Stomach (tissue), 4 donors: ENCODE measurements at regions not wholly inside any gene's neighbourhood (a gene's known extent, or its start where the extent isn't known, plus 50 kb on each side); places are given as distances from the start of the nearest gene placed in this dataset.
"Not testable (repeated sequence)": the region's sequence is repeated elsewhere in the genome, so short reads cannot be mapped to it uniquely, and the experiment has no call there.

Source experiments
- EP300 ChIP-seq: sonication (generic); formaldehyde crosslinking; IDR thresholded peaks from one replicate; pipeline ENCODE4 v1.6.1; 2017; ENCODE audit warnings: antibody characterized with exemption
- POLR2A ChIP-seq, 4 donors: fragments of 450-650 bp; IDR thresholded peaks; one replicate each; pipeline ENCODE4 v1.6.1; 2016; ENCODE audit warnings: antibody characterized with exemption in 4 of 4, control low read depth in 2 of 4, mild to moderate bottlenecking in 1 of 4, moderate library complexity in 1 of 4
- POLR2AphosphoS5 ChIP-seq, 3 donors: sonication (generic); formaldehyde crosslinking; IDR thresholded peaks; one replicate each; pipeline ENCODE4 v1.6.1; 2016; ENCODE audit warnings: antibody characterized with exemption in 3 of 3
- TF ChIP-seq, protein P1 (sequence below), 7 experiments: fragments of 450-650 bp in 4 of 7; fragments of 200-600 bp in 3 of 7; sonication (generic) in 3 of 7; IDR thresholded peaks; one replicate each; pipeline ENCODE4 v1.5.1; 2016 to 2019; ENCODE audit warnings: antibody characterized with exemption in 7 of 7, control low read depth in 2 of 7, mild to moderate bottlenecking in 1 of 7

DNA sequence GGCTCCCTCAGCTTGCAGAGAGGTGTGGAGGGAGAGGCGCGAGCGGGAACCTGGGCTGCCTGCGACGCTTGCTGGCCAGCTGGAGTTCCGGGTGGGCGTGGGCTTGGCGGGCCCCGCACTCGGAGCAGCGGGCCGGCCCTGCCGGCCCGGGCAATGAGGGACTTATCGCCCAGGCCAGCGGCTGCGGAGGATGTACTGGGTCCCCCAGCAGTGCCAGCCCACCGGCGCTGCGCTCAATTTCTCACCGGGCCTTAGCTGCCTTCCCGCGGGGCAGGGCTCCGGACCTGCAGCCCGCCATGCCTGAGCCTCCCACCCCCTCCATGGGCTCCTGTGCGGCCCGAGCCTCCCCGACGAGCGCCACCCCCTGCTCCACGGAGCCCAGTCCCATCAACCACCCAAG, 301.1 kb upstream of the TMTC4 start:
- TF ChIP-seq, protein P1, sequence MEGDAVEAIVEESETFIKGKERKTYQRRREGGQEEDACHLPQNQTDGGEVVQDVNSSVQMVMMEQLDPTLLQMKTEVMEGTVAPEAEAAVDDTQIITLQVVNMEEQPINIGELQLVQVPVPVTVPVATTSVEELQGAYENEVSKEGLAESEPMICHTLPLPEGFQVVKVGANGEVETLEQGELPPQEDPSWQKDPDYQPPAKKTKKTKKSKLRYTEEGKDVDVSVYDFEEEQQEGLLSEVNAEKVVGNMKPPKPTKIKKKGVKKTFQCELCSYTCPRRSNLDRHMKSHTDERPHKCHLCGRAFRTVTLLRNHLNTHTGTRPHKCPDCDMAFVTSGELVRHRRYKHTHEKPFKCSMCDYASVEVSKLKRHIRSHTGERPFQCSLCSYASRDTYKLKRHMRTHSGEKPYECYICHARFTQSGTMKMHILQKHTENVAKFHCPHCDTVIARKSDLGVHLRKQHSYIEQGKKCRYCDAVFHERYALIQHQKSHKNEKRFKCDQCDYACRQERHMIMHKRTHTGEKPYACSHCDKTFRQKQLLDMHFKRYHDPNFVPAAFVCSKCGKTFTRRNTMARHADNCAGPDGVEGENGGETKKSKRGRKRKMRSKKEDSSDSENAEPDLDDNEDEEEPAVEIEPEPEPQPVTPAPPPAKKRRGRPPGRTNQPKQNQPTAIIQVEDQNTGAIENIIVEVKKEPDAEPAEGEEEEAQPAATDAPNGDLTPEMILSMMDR (IDR thresholded peaks at IDR 0.05): not testable (repeated sequence)
- TF ChIP-seq EP300; POLR2AphosphoS5 (IDR thresholded peaks at IDR 0.05); POLR2A (IDR thresholded peaks at IDR 0.05): not testable (repeated sequence)
